Esophagus muscularis mucosa (tissue), 4 donors: ENCODE measurements at regions not wholly inside any gene's neighbourhood (a gene's known extent, or its start where the extent isn't known, plus 50 kb on each side); places are given as distances from the start of the nearest gene placed in this dataset.

Experiments
- DNase-seq: peaks from one replicate; pipeline ENCODE4 v3.0.0-alpha.2; 2017; ENCODE audit errors: extremely low spot score
- H3K27ac ChIP-seq, 4 donors: fragments of 200-600 bp; sonication (generic); replicated peaks in 1 of 4; 1 replicate in 3 of 4; 2 replicates in 1 of 4; pipeline ENCODE4 v1.5.1; 2016 to 2019; ENCODE audit warnings: mild to moderate bottlenecking in 1 of 4
- H3K27me3 ChIP-seq, 4 donors: fragments of 200-600 bp; sonication (generic); one replicate each; pipeline versions ENCODE4 v1.5.1 to v1.6.0; 2016 to 2019
- H3K36me3 ChIP-seq, 4 donors: fragments of 200-600 bp; sonication (generic); one replicate each; pipeline ENCODE4 v1.5.1; 2016 to 2019
- H3K4me1 ChIP-seq, 4 donors: fragments of 200-600 bp; sonication (generic); one replicate each; pipeline ENCODE4 v1.5.1; 2016 to 2019
- H3K4me3 ChIP-seq, 4 donors: fragments of 200-600 bp; sonication (generic); 1 replicate in 2 of 4; 2 replicates in 2 of 4; pipeline ENCODE4 v1.5.1; 2016 to 2019; ENCODE audit warnings: mild to moderate bottlenecking in 4 of 4, moderate library complexity in 1 of 4
- H3K9me3 ChIP-seq, 4 donors: fragments of 200-600 bp; sonication (generic); 1 replicate in 3 of 4; 2 replicates in 1 of 4; pipeline ENCODE4 v1.5.1; 2016 to 2019
- CTCF ChIP-seq, 3 experiments: fragments of 200-600 bp in 2 of 3; fragments of 450-650 bp in 1 of 3; sonication (generic) in 2 of 3; IDR thresholded peaks; one replicate each; pipeline ENCODE4 v1.5.1; 2017 to 2019; ENCODE audit warnings: antibody characterized with exemption in 3 of 3, mild to moderate bottlenecking in 2 of 3, moderate library complexity in 1 of 3
- EP300 ChIP-seq: sonication (generic); formaldehyde crosslinking; IDR thresholded peaks from one replicate; pipeline ENCODE4 v1.6.1; 2017; ENCODE audit warnings: antibody characterized with exemption
- POLR2A ChIP-seq: fragments of 450-650 bp; IDR thresholded peaks from one replicate; pipeline ENCODE4 v1.6.1; 2017; ENCODE audit warnings: antibody characterized with exemption, moderate library complexity, mild to moderate bottlenecking, low read depth
- POLR2AphosphoS5 ChIP-seq, 2 donors: sonication (generic); formaldehyde crosslinking; IDR thresholded peaks; one replicate each; pipeline ENCODE4 v1.6.1; 2017; ENCODE audit warnings: antibody characterized with exemption in 2 of 2
- WGBS: methylation state at CpG from one replicate; pipeline ENCODE4 v1.1.5; 2018; 5-methylcytosine and 5-hydroxymethylcytosine counted together
- intact Hi-C: fragments of 100-400 bp; cut with DNase I; formaldehyde crosslinking; loops from one replicate; pipeline ENCODE4 v1.15.1; 2023

- TF ChIP-seq CTCF (IDR thresholded peaks at IDR 0.05) (no peak), POLR2A (no peak), POLR2AphosphoS5 (IDR thresholded peaks at IDR 0.05) (no peak), EP300 (no peak)
- Histone ChIP-seq H3K4me1 (peaks cover 0 to 10% (median 5%) of the 10 kb centered on the region in 4 donors), H3K27ac (no peak overlapping the region), H3K4me3 (no peak overlapping the region), H3K9me3 (no peaks in the 10 kb centered on the region), H3K36me3 (no peaks in the 10 kb centered on the region), H3K27me3 (peaks cover 0 to 6% (median 0%) of the 10 kb centered on the region in 4 donors)
- intact Hi-C loops, result no loop called here
- peak; percentile 83 for DNase-seq
- WGBS, result 51% methylated on average over 17 of the region's 20 CpGs
Observed at GRCh38 chr7:159197066-159197975, 52.7 kb upstream of the VIPR2 start.

GRCh38 chr7:159196584-159196983 lies 51.9 kb upstream of the VIPR2 start:
- no peaks in the 10 kb centered on the region for H3K9me3 ChIP-seq
- no peak overlapping the region for H3K4me3 ChIP-seq
- DNase-seq, result peak; percentile 84
- H3K36me3 ChIP-seq, result no peaks in the 10 kb centered on the region
- TF ChIP-seq POLR2AphosphoS5 (IDR thresholded peaks at IDR 0.05) (no peak), CTCF (IDR thresholded peaks at IDR 0.05) (no peak), EP300 (no peak), POLR2A (no peak)
- H3K4me1 ChIP-seq, result peaks cover 0 to 10% (median 5%) of the 10 kb centered on the region in 4 donors
- H3K27me3 ChIP-seq, result peaks cover 0 to 10% (median 0%) of the 10 kb centered on the region in 4 donors
- intact Hi-C loops, result no loop called here
- H3K27ac ChIP-seq, result no peak overlapping the region
- WGBS, result 90% methylated on average over 8 of the region's 8 CpGs

DNA sequence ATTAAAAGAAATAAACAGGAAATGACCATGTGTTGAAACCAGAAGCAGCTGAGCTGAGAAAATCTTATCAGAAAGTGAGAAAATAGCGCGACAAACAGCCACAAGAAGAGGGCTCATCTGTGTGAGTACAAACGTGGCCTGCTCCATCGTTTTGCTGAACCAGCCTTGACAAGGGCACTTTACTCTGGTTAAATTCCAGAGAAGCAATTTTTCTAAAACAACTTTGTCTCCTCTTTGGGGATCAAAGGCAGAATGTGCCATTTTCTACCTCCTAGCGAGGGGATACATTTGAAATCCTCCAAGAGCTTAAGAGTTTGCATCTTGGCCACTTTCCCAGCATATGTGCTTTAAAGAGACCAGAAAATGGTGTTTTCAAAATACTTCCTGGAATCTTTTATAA lies 51.3 kb upstream of the VIPR2 start:
- TF ChIP-seq POLR2A (no peak), CTCF (IDR thresholded peaks at IDR 0.05) (no peak), EP300 (no peak), POLR2AphosphoS5 (IDR thresholded peaks at IDR 0.05) (no peak)
- no peak overlapping the region for H3K27ac ChIP-seq
- intact Hi-C loops, result no loop called here
- peaks cover 0 to 16% (median 0%) of the 10 kb centered on the region in 4 donors for H3K27me3 ChIP-seq
- peaks cover 0 to 10% (median 5%) of the 10 kb centered on the region in 4 donors for H3K4me1 ChIP-seq
- no peaks in the 10 kb centered on the region for H3K36me3 ChIP-seq
- no peak overlapping the region for H3K4me3 ChIP-seq
- H3K9me3 ChIP-seq, result no peaks in the 10 kb centered on the region
- peak; percentile 53 for DNase-seq
- WGBS, result 58% methylated on average over 5 of the region's 5 CpGs
